H9 (cell line): ENCODE measurements at regions not wholly inside any gene's neighbourhood (a gene's known extent, or its start where the extent isn't known, plus 50 kb on each side); places are given as distances from the start of the nearest gene placed in this dataset.

Experiments used
- DNase-seq: peaks from one replicate; pipeline ENCODE4 v3.0.0-alpha.2; 2017
- H2AFZ ChIP-seq: one replicate; pipeline ENCODE4 v1.6.1; 2013; ENCODE audit warnings: mild to moderate bottlenecking, low read length, control low read depth, moderate library complexity
- H2AK5ac ChIP-seq: 2 replicates; pipeline ENCODE4 v1.6.1; 2013; ENCODE audit warnings: low read length, control low read depth, mixed read lengths; ENCODE audit not compliant: insufficient read length
- H2BK120ac ChIP-seq: one replicate; pipeline ENCODE4 v1.6.1; 2013; ENCODE audit warnings: low read depth, mild to moderate bottlenecking, low read length, control low read depth, inconsistent platforms; ENCODE audit not compliant: poor library complexity, severe bottlenecking
- H2BK12ac ChIP-seq: 2 replicates; pipeline ENCODE4 v1.6.1; 2013; ENCODE audit warnings: low read length, control low read depth, mixed read lengths, low read depth; ENCODE audit not compliant: insufficient read length
- H2BK15ac ChIP-seq: 2 replicates; pipeline ENCODE4 v1.6.1; 2013; ENCODE audit warnings: low read depth, low read length, control low read depth
- H2BK20ac ChIP-seq: one replicate; pipeline ENCODE4 v1.6.1; 2013; ENCODE audit warnings: low read depth, mild to moderate bottlenecking, low read length, control low read depth, inconsistent platforms; ENCODE audit not compliant: poor library complexity, severe bottlenecking
- H2BK5ac ChIP-seq: 2 replicates; pipeline ENCODE4 v1.6.1; 2013; ENCODE audit warnings: low read length, control low read depth, mixed read lengths; ENCODE audit not compliant: insufficient read length
- H3K14ac ChIP-seq: 2 replicates; pipeline ENCODE4 v1.6.1; 2013; ENCODE audit warnings: low read length, control low read depth; ENCODE audit not compliant: insufficient read depth
- H3K18ac ChIP-seq: 2 replicates; pipeline ENCODE4 v1.6.1; 2013; ENCODE audit warnings: low read depth, mild to moderate bottlenecking, mixed read lengths, low read length, control low read depth; ENCODE audit not compliant: insufficient read length
- H3K23ac ChIP-seq: 2 replicates; pipeline ENCODE4 v1.6.1; 2013; ENCODE audit warnings: low read length, control low read depth, mixed read lengths, low read depth; ENCODE audit not compliant: insufficient read length
- H3K23me2 ChIP-seq: 2 replicates; pipeline ENCODE4 v1.6.1; 2013; ENCODE audit warnings: low read depth, mild to moderate bottlenecking, mixed read lengths, low read length, control low read depth; ENCODE audit not compliant: insufficient read length, poor library complexity, severe bottlenecking
- H3K27ac ChIP-seq: 2 replicates; pipeline ENCODE4 v1.5.1; 2013; ENCODE audit warnings: low read length, control low read depth, mixed read lengths, low read depth; ENCODE audit not compliant: insufficient read length
- H3K27me3 ChIP-seq: 2 replicates; pipeline ENCODE4 v1.6.1; 2013; ENCODE audit warnings: low read length, control low read depth, inconsistent platforms; ENCODE audit not compliant: insufficient read depth
- H3K4ac ChIP-seq: 2 replicates; pipeline ENCODE4 v1.6.1; 2013; ENCODE audit warnings: low read depth, mild to moderate bottlenecking, control low read depth, inconsistent platforms, low read length, moderate library complexity
- H3K4me1 ChIP-seq: 2 replicates; pipeline ENCODE4 v1.6.1; 2013; ENCODE audit warnings: low read length, control low read depth, inconsistent platforms; ENCODE audit not compliant: insufficient read depth
- H3K4me2 ChIP-seq: 2 replicates; pipeline ENCODE4 v1.6.1; 2013; ENCODE audit warnings: low read length, control low read depth, mixed read lengths; ENCODE audit not compliant: insufficient read length, insufficient read depth
- H3K56ac ChIP-seq: 2 replicates; pipeline ENCODE4 v1.6.1; 2013; ENCODE audit warnings: low read depth, mild to moderate bottlenecking, mixed read lengths, low read length, control low read depth; ENCODE audit not compliant: insufficient read length
- H3K79me1 ChIP-seq: 2 replicates; pipeline ENCODE4 v1.6.1; 2013; ENCODE audit warnings: low read depth, mild to moderate bottlenecking, moderate library complexity, low read length, control low read depth, inconsistent platforms; ENCODE audit not compliant: insufficient read depth, poor library complexity, severe bottlenecking
- H3K79me2 ChIP-seq: 2 replicates; pipeline ENCODE4 v1.6.1; 2013; ENCODE audit warnings: low read length, control low read depth, inconsistent platforms; ENCODE audit not compliant: insufficient read depth
- H3K9ac ChIP-seq: 2 replicates; pipeline ENCODE4 v1.6.1; 2013; ENCODE audit warnings: low read length, control low read depth, mixed read lengths; ENCODE audit not compliant: insufficient read length; ENCODE audit errors: extremely low read depth
- H3K9me3 ChIP-seq: one replicate; pipeline ENCODE4 v1.6.1; 2013; ENCODE audit warnings: low read depth, low read length, inconsistent platforms; ENCODE audit not compliant: control insufficient read depth
- H3T11ph ChIP-seq: one replicate; pipeline ENCODE4 v1.6.1; 2013; ENCODE audit warnings: mild to moderate bottlenecking, low read length, control low read depth, inconsistent platforms
- H4K20me1 ChIP-seq: one replicate; pipeline ENCODE4 v1.6.1; 2013; ENCODE audit not compliant: control insufficient read depth, insufficient read length, insufficient read depth
- H4K5ac ChIP-seq: 2 replicates; pipeline ENCODE4 v1.6.1; 2013; ENCODE audit warnings: low read depth, mild to moderate bottlenecking, mixed read lengths, low read length, control low read depth; ENCODE audit not compliant: insufficient read length
- H4K8ac ChIP-seq: replicated peaks from 2 replicates; pipeline ENCODE4 v1.6.1; 2013; ENCODE audit warnings: low read length, control low read depth, mixed read lengths, low read depth; ENCODE audit not compliant: insufficient read length
- H4K91ac ChIP-seq: 2 replicates; pipeline ENCODE4 v1.6.1; 2013; ENCODE audit warnings: low read depth, mild to moderate bottlenecking, moderate library complexity, mixed read lengths, low read length, control low read depth; ENCODE audit not compliant: insufficient read length
- H3K27ac Mint-ChIP-seq, 3 experiments: 2 replicates in 2 of 3; 3 replicates in 1 of 3; pipeline ENCODE4 v1.8.0; 2020 to 2021; ENCODE audit warnings: mixed read lengths in 3 of 3, mild to moderate bottlenecking in 1 of 3, moderate library complexity in 1 of 3
- H3K27me3 Mint-ChIP-seq: 2 replicates; pipeline ENCODE4 v1.8.0; 2021; ENCODE audit warnings: low read depth, mild to moderate bottlenecking, moderate library complexity, mixed read lengths
- H3K36me3 Mint-ChIP-seq, 3 experiments: 2 replicates in 2 of 3; 3 replicates in 1 of 3; pipeline ENCODE4 v1.8.0; 2020 to 2021; ENCODE audit warnings: low read depth in 3 of 3, mixed read lengths in 3 of 3; ENCODE audit not compliant: insufficient read depth in 1 of 3
- H3K4me1 Mint-ChIP-seq, 2 experiments: 2 replicates each; pipeline ENCODE4 v1.8.0; 2020; ENCODE audit warnings: mixed read lengths in 2 of 2
- H3K4me3 Mint-ChIP-seq, 2 experiments: 2 replicates in 1 of 2; 3 replicates in 1 of 2; pipeline ENCODE4 v1.8.0; 2020 to 2021; ENCODE audit warnings: mild to moderate bottlenecking in 2 of 2, mixed read lengths in 2 of 2, moderate library complexity in 1 of 2
- H3K9me3 Mint-ChIP-seq, 2 experiments: 2 replicates in 1 of 2; 3 replicates in 1 of 2; pipeline ENCODE4 v1.8.0; 2020; ENCODE audit warnings: mild to moderate bottlenecking in 2 of 2, mixed read lengths in 2 of 2, moderate library complexity in 1 of 2
- WGBS: extraction: QIAGEN DNeasy Blood & Tissue Kit; methylation state at CpG from one replicate; pipeline ENCODE4 v1.1.7; 2013; ENCODE audit warnings: missing lambda C conversion rate, low lambda C conversion rate, mixed read lengths; ENCODE audit not compliant: insufficient read length; ENCODE audit errors: extremely low coverage; 5-methylcytosine and 5-hydroxymethylcytosine counted together
- TF ChIP-seq, protein P1 (sequence below): fragments of 200-600 bp; sonication (generic); conservative IDR thresholded peaks from 3 replicates; pipeline ENCODE4 v1.8.0; 2021; ENCODE audit warnings: antibody characterized with exemption, mild to moderate bottlenecking

DNA sequence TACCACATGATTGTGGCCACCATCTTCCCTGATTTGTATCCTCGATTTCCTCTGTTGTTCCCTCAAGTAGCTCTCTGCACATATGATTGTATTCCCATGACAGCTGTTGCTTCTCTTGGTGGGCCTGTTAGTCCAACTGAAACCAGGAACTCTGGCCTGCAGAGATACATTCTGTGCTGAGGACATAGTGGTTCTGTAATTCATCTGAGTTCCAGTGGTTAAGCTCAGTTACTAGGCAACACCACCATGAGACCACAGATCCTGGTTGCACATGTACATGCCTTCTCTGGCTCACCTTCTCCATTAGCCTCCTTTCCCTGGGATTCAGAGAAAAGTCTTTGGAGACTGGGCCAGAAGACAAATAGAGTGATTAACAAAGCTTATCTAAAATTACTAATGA lies 172.1 kb upstream of the SLC7A11 start:
- H2AFZ ChIP-seq: no peak overlapping the region
- H3K4ac ChIP-seq: no peak overlapping the region
- H3K79me1 ChIP-seq: no peaks in the 10 kb centered on the region
- Mint-ChIP-seq H3K27me3 (no peaks in the 10 kb centered on the region), H3K27ac (no peak overlapping the region), H3K4me1 (no peaks in the 10 kb centered on the region), H3K36me3 (no peaks in the 10 kb centered on the region; a peak in 1 of 7 replicates), H3K4me3 (no peak overlapping the region), H3K9me3 (no peaks in the 10 kb centered on the region)
- no peak overlapping the region for H3T11ph ChIP-seq
- no peaks in the 10 kb centered on the region for H3K4me1 ChIP-seq
- no peaks in the 10 kb centered on the region for H3K23me2 ChIP-seq
- H3K18ac ChIP-seq: no peak overlapping the region
- H2BK15ac ChIP-seq: no peak overlapping the region
- no peak overlapping the region for H3K23ac ChIP-seq
- no peak overlapping the region for H2BK12ac ChIP-seq
- H4K91ac ChIP-seq: no peak overlapping the region
- H4K8ac ChIP-seq: no peak overlapping the region
- no peak overlapping the region for H3K9ac ChIP-seq
- no peaks in the 10 kb centered on the region for H4K20me1 ChIP-seq
- no peak overlapping the region for H2AK5ac ChIP-seq
- no peak for DNase-seq
- no peaks in the 10 kb centered on the region for H3K79me2 ChIP-seq
- H2BK120ac ChIP-seq: no peak overlapping the region
- TF ChIP-seq, protein P1, sequence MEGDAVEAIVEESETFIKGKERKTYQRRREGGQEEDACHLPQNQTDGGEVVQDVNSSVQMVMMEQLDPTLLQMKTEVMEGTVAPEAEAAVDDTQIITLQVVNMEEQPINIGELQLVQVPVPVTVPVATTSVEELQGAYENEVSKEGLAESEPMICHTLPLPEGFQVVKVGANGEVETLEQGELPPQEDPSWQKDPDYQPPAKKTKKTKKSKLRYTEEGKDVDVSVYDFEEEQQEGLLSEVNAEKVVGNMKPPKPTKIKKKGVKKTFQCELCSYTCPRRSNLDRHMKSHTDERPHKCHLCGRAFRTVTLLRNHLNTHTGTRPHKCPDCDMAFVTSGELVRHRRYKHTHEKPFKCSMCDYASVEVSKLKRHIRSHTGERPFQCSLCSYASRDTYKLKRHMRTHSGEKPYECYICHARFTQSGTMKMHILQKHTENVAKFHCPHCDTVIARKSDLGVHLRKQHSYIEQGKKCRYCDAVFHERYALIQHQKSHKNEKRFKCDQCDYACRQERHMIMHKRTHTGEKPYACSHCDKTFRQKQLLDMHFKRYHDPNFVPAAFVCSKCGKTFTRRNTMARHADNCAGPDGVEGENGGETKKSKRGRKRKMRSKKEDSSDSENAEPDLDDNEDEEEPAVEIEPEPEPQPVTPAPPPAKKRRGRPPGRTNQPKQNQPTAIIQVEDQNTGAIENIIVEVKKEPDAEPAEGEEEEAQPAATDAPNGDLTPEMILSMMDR: no peak
- H2BK5ac ChIP-seq: no peak overlapping the region
- H3K27ac ChIP-seq: no peak overlapping the region
- H3K9me3 ChIP-seq: no peaks in the 10 kb centered on the region
- H3K4me2 ChIP-seq: no peak overlapping the region
- H4K5ac ChIP-seq: no peak overlapping the region
- no CpG with 5 or more reads among the region's 1 CpG for WGBS
- no peak overlapping the region for H3K14ac ChIP-seq
- H2BK20ac ChIP-seq: no peak overlapping the region
- no peaks in the 10 kb centered on the region for H3K27me3 ChIP-seq
- H3K56ac ChIP-seq: no peak overlapping the region
